WERI-Rb-1 (cell line): ENCODE measurements at regions not wholly inside any gene's neighbourhood (a gene's known extent, or its start where the extent isn't known, plus 50 kb on each side); places are given as distances from the start of the nearest gene placed in this dataset.

ENCODE experiments used
- DNase-seq: peaks from one replicate; pipeline ENCODE4 v3.0.0-alpha.2; 2020
- H3K27ac ChIP-seq: fragments of 250-450 bp; sonication (Bioruptor Pico); 2 replicates; pipeline ENCODE4 v1.5.1; 2020; ENCODE audit warnings: mild to moderate bottlenecking, moderate library complexity
- H3K27me3 ChIP-seq: fragments of 250-450 bp; sonication (Bioruptor Pico); 2 replicates; pipeline ENCODE4 v1.5.1; 2021; ENCODE audit warnings: mild to moderate bottlenecking, low read depth, moderate library complexity; ENCODE audit not compliant: insufficient read depth, severe bottlenecking
- H3K36me3 ChIP-seq: fragments of 250-450 bp; sonication (Bioruptor Pico); 2 replicates; pipeline ENCODE4 v1.5.1; 2020; ENCODE audit warnings: mild to moderate bottlenecking, moderate library complexity
- H3K4me3 ChIP-seq: 2 replicates; pipeline ENCODE4 v1.5.1; 2011; ENCODE audit warnings: low read depth, mild to moderate bottlenecking, control low read depth, low read length
- H3K9me3 ChIP-seq: fragments of 250-450 bp; sonication (Bioruptor Pico); 2 replicates; pipeline ENCODE4 v1.5.1; 2021; ENCODE audit warnings: mild to moderate bottlenecking, moderate library complexity; ENCODE audit not compliant: severe bottlenecking
- CTCF ChIP-seq: IDR thresholded peaks from 2 replicates; pipeline ENCODE4 v1.5.1; 2011; ENCODE audit warnings: low read depth, mild to moderate bottlenecking, control low read depth, inconsistent platforms, low read length

GRCh38 chr21:19874521-19874920 lies 1123.7 kb upstream of the NCAM2 start:
- no peak for DNase-seq
- Histone ChIP-seq H3K27me3 (peaks cover 5% of the 10 kb centered on the region), H3K27ac (no peak overlapping the region), H3K36me3 (no peaks in the 10 kb centered on the region), H3K9me3 (no peaks in the 10 kb centered on the region), H3K4me3 (no peak overlapping the region)
- no peak for TF ChIP-seq CTCF

- H3K9me3 ChIP-seq, result no peaks in the 10 kb centered on the region
- H3K36me3 ChIP-seq, result no peaks in the 10 kb centered on the region
- H3K4me3 ChIP-seq, result no peak overlapping the region
Observed at GRCh38 chr21:19878133-19878532, 1120.1 kb upstream of the NCAM2 start.

GRCh38 chr21:19899645-19900044 lies 1098.6 kb upstream of the NCAM2 start:
- H3K4me3 ChIP-seq, result no peak overlapping the region
- H3K36me3 ChIP-seq, result no peaks in the 10 kb centered on the region
- no peak for DNase-seq
- H3K9me3 ChIP-seq, result no peaks in the 10 kb centered on the region
- H3K27ac ChIP-seq, result no peak overlapping the region
- peaks cover 21% of the 10 kb centered on the region for H3K27me3 ChIP-seq
- no peak for TF ChIP-seq CTCF

More at GRCh38 chr21:19878133-19878532, 1120.1 kb upstream of the NCAM2 start:
- no peak for TF ChIP-seq CTCF
- DNase-seq, result no peak
- Histone ChIP-seq H3K27me3 (peaks cover 4% of the 10 kb centered on the region), H3K27ac (no peak overlapping the region)

- no peak for TF ChIP-seq CTCF
- no peak for DNase-seq
- no peaks in the 10 kb centered on the region for H3K9me3 ChIP-seq
- no peaks in the 10 kb centered on the region for H3K36me3 ChIP-seq
- peaks cover 23% of the 10 kb centered on the region for H3K27me3 ChIP-seq
- H3K27ac ChIP-seq, result no peak overlapping the region
- H3K4me3 ChIP-seq, result no peak overlapping the region
Observed at GRCh38 chr21:19900149-19900548, 1098.1 kb upstream of the NCAM2 start.

- no peak for DNase-seq
Observed at GRCh38 chr21:19908390-19908789, 1089.8 kb upstream of the NCAM2 start.

More at GRCh38 chr21:19908390-19908789, 1089.8 kb upstream of the NCAM2 start:
- no peak for TF ChIP-seq CTCF
- H3K36me3 ChIP-seq, result no peaks in the 10 kb centered on the region
- H3K27me3 ChIP-seq, result peaks cover 22% of the 10 kb centered on the region
- no peaks in the 10 kb centered on the region for H3K9me3 ChIP-seq
- no peak overlapping the region for H3K27ac ChIP-seq
- H3K4me3 ChIP-seq, result no peak overlapping the region
